ENCODE measurements at regions not wholly inside any gene's neighbourhood (a gene's known extent, or its start where the extent isn't known, plus 50 kb on each side); places are given as distances from the start of the nearest gene placed in this dataset.

DNA sequence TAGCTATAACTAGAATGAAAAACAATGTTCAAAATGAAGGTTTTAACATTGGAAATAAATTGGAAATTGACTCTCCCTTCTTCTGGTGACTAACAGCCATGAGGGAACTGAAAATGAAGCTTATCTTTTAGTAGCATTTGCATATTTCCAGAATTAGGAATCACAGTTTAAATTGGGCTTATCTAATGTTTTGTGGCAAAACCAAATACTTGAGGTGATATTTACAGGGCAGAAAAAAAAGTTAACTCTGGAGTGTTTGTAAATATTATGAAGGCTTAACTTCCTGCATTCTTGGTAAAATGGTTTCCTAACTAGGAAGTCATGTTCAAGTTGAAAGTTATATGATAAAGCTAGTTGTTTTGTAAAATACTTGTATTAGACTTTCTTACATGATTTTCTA, 96.4 kb upstream of the SOX9 start:
- Histone ChIP-seq H4K20me1 (ENCODE audit: control insufficient read depth, extremely low read depth, insufficient read depth, low read length) (no peaks in the 10 kb centered on the region), H3K27ac (ENCODE audit: control insufficient read depth, insufficient read depth, low read length) (no peak overlapping the region), H3K4me3 (ENCODE audit: control insufficient read depth in 2 of 3, extremely low read depth in 1 of 3, insufficient read depth in 2 of 3, low read depth in 1 of 3, low read length in 3 of 3) (no peak overlapping the region), H3K27me3 (ENCODE audit: control insufficient read depth, extremely low read depth, insufficient read depth, low read length) (no peaks in the 10 kb centered on the region), H3K9me1 (ENCODE audit: control insufficient read depth, extremely low read depth, insufficient read depth, low read length) (no peaks in the 10 kb centered on the region), H2AFZ (ENCODE audit: control insufficient read depth, low read length) (no peak overlapping the region), H3K4me2 (ENCODE audit: control insufficient read depth, extremely low read depth, insufficient read depth, low read depth, low read length) (no peak overlapping the region), H3K9me3 (ENCODE audit: control insufficient read depth, low read depth, low read length) (no peaks in the 10 kb centered on the region), H3K4me1 (ENCODE audit: control insufficient read depth, extremely low read depth, insufficient read depth, low read length) (no peaks in the 10 kb centered on the region), H3K9ac (ENCODE audit: control insufficient read depth, extremely low read depth, insufficient read depth, low read length) (no peak overlapping the region), H3K79me2 (ENCODE audit: control insufficient read depth, insufficient read depth, low read length) (no peaks in the 10 kb centered on the region), H3K36me3 (ENCODE audit: control insufficient read depth in 2 of 2, extremely low read depth in 1 of 2, insufficient read depth in 2 of 2, low read length in 2 of 2) (no peaks in the 10 kb centered on the region)
- no peak for TF ChIP-seq EZH2 (IDR thresholded peaks at IDR 0.05; ENCODE audit: low read length)
- TF ChIP-seq, protein P1, sequence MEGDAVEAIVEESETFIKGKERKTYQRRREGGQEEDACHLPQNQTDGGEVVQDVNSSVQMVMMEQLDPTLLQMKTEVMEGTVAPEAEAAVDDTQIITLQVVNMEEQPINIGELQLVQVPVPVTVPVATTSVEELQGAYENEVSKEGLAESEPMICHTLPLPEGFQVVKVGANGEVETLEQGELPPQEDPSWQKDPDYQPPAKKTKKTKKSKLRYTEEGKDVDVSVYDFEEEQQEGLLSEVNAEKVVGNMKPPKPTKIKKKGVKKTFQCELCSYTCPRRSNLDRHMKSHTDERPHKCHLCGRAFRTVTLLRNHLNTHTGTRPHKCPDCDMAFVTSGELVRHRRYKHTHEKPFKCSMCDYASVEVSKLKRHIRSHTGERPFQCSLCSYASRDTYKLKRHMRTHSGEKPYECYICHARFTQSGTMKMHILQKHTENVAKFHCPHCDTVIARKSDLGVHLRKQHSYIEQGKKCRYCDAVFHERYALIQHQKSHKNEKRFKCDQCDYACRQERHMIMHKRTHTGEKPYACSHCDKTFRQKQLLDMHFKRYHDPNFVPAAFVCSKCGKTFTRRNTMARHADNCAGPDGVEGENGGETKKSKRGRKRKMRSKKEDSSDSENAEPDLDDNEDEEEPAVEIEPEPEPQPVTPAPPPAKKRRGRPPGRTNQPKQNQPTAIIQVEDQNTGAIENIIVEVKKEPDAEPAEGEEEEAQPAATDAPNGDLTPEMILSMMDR (optimal IDR thresholded peaks at IDR 0.05 in 1 of 3, IDR thresholded peaks at IDR 0.05 in 1 of 3, conservative IDR thresholded peaks at IDR 0.05 in 1 of 3; ENCODE audit: extremely low read depth in 1 of 3, insufficient read depth in 2 of 3, low read length in 3 of 3) = no peak
- dilution Hi-C loops (cut with MboI; ENCODE audit: extremely low pct_ligation_motif_present, low sequenced_read_pairs) = no loop called here
- FAIRE-seq (no peak), DNase-seq (ENCODE audit: low read depth, low spot score) (no peak)

DNA sequence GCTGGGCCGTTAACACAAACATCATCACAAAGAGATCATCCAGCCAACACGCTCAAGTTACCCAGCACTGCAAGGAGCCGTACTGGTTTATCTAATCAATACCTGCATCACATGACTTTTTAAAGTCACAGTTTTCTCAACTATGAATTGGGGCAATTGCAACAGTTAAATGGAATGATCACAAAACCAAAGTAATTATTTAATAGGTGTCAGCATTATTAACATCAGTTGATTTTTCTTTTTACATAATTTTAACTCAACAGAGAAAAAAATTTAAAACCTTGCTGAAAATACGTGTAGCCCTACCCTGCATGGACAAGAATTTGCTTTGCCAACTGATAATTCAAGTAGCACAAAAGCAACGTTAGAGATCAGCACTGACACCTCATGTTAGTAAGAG, 95.7 kb upstream of the SOX9 start:
- no peak for DNase-seq (ENCODE audit: low read depth, low spot score)
- Histone ChIP-seq H4K20me1 (ENCODE audit: control insufficient read depth, extremely low read depth, insufficient read depth, low read length) (no peaks in the 10 kb centered on the region), H3K79me2 (ENCODE audit: control insufficient read depth, insufficient read depth, low read length) (no peaks in the 10 kb centered on the region), H3K9me3 (ENCODE audit: control insufficient read depth, low read depth, low read length) (no peaks in the 10 kb centered on the region), H3K4me2 (ENCODE audit: control insufficient read depth, extremely low read depth, insufficient read depth, low read depth, low read length) (no peak overlapping the region), H3K27ac (ENCODE audit: control insufficient read depth, insufficient read depth, low read length) (no peak overlapping the region), H3K9ac (ENCODE audit: control insufficient read depth, extremely low read depth, insufficient read depth, low read length) (no peak overlapping the region), H3K27me3 (ENCODE audit: control insufficient read depth, extremely low read depth, insufficient read depth, low read length) (no peaks in the 10 kb centered on the region), H2AFZ (ENCODE audit: control insufficient read depth, low read length) (no peak overlapping the region), H3K4me1 (ENCODE audit: control insufficient read depth, extremely low read depth, insufficient read depth, low read length) (peaks cover 6% of the 10 kb centered on the region), H3K4me3 (ENCODE audit: control insufficient read depth in 2 of 3, extremely low read depth in 1 of 3, insufficient read depth in 2 of 3, low read depth in 1 of 3, low read length in 3 of 3) (no peak overlapping the region), H3K9me1 (ENCODE audit: control insufficient read depth, extremely low read depth, insufficient read depth, low read length) (no peaks in the 10 kb centered on the region), H3K36me3 (ENCODE audit: control insufficient read depth in 2 of 2, extremely low read depth in 1 of 2, insufficient read depth in 2 of 2, low read length in 2 of 2) (no peaks in the 10 kb centered on the region)
- FAIRE-seq = no peak
- TF ChIP-seq, protein P1 (optimal IDR thresholded peaks at IDR 0.05 in 1 of 3, IDR thresholded peaks at IDR 0.05 in 1 of 3, conservative IDR thresholded peaks at IDR 0.05 in 1 of 3; ENCODE audit: extremely low read depth in 1 of 3, insufficient read depth in 2 of 3, low read length in 3 of 3) = no peak
- TF ChIP-seq EZH2 (IDR thresholded peaks at IDR 0.05; ENCODE audit: low read length) = no peak
- dilution Hi-C loops (cut with MboI; ENCODE audit: extremely low pct_ligation_motif_present, low sequenced_read_pairs) = no loop called here

Data from keratinocyte (primary cell).